GM12875 (cell line): ENCODE measurements at regions not wholly inside any gene's neighbourhood (a gene's known extent, or its start where the extent isn't known, plus 50 kb on each side); places are given as distances from the start of the nearest gene placed in this dataset.

Experiments
- H3K4me3 ChIP-seq: one replicate; pipeline ENCODE4 v1.5.1; 2011; ENCODE audit warnings: low read depth, low read length, control low read depth
- TF ChIP-seq, protein P1 (sequence below): IDR thresholded peaks from 2 replicates; pipeline ENCODE4 v1.5.1; 2011; ENCODE audit warnings: low read depth, mild to moderate bottlenecking, control low read depth, inconsistent platforms, low read length, moderate library complexity, borderline replicate concordance; ENCODE audit not compliant: insufficient read depth

DNA sequence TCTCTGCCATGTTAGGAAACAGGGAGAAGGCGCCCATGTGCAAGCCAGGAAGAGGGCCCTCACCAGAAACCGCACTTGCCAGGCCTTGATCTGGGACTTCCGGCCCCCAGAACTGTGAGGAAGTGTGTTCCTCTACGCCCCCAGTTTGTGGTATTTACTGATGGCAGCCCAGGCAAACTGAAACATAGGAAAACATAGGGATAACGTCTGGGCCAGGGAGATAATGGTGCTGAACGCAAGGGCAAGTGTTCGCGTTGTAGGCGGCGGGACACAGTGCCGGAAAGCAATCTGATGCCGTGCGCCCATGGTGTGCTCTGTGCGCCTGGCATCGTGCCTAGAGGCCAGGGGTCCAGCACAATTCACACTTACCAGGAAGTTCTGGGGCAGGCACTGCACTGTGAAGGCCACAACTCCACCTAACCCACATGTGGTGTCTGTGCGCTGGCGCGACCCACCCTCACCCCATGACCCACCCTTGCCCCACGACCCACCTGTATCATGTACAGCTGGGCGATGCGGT lies 53.6 kb downstream of the ARL6IP4 start:
- TF ChIP-seq, protein P1, sequence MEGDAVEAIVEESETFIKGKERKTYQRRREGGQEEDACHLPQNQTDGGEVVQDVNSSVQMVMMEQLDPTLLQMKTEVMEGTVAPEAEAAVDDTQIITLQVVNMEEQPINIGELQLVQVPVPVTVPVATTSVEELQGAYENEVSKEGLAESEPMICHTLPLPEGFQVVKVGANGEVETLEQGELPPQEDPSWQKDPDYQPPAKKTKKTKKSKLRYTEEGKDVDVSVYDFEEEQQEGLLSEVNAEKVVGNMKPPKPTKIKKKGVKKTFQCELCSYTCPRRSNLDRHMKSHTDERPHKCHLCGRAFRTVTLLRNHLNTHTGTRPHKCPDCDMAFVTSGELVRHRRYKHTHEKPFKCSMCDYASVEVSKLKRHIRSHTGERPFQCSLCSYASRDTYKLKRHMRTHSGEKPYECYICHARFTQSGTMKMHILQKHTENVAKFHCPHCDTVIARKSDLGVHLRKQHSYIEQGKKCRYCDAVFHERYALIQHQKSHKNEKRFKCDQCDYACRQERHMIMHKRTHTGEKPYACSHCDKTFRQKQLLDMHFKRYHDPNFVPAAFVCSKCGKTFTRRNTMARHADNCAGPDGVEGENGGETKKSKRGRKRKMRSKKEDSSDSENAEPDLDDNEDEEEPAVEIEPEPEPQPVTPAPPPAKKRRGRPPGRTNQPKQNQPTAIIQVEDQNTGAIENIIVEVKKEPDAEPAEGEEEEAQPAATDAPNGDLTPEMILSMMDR: no peak
- no peak overlapping the region for H3K4me3 ChIP-seq

DNA sequence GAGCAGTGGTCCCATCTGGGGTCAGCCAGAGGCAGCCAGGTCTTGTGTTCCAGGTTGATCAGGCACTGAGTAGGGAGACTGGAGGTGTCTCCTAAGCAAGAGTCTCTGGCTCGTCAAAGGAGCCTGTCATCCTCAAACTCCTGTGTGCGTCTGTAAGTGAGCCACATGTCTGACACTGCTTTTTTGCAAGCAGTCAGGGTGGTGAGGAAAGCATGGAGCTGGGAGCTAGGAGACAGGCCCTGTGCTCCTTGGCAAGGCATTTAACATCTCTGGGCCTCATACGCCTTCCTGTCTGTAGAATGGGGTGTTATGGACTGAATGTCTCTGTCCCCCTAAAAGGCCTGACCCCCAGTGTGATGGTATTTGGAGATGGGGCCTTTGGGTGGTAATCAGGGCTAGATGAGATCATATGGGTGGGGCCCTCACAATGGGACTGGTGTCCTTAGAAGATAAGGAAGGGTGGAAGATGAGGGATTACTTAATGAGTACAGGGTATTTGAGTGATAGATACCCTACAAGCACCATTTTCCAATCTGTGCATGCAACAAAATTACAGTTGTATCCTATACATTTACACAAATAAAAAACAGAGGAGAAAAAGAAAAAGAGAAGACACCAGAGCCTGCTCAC lies 53.0 kb downstream of the ARL6IP4 start:
- H3K4me3 ChIP-seq: no peak overlapping the region
- TF ChIP-seq, protein P1: no peak

DNA sequence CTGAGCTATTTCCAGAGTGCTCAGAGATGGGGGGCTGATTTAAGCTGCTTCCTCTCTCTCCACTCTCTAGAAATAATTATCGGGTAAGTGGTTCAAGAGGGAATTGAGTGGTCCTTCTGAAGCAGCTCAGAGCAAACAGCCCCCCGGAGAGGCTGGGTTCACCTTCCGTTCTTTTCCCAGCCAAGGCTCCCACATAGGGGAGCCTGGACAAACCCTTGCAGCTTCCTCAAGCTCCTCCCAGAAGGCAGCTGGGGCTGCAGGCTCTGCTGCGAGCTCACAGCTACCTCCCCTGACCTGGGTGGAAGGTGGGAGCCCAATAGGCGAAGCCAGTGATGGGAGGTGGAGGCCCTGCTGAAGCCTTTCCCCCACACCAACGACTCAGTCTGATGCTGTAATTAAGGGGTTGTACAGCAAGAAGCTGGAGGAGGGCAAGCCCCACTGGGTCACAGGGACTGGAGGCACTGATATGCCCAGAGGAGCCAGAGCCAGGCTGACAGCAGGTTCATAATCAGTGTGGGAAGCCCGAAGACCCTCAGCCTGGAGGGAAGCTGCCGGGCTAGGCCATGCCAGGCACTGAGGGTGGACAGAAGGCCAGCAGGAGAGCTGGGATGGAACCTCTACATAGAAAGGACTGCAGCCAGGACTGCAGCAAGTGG lies 52.4 kb downstream of the ARL6IP4 start:
- no peak overlapping the region for H3K4me3 ChIP-seq
- TF ChIP-seq, protein P1: no peak
